ENCODE measurements at regions not wholly inside any gene's neighbourhood (a gene's known extent, or its start where the extent isn't known, plus 50 kb on each side); places are given as distances from the start of the nearest gene placed in this dataset.

- no peak for DNase-seq (ENCODE audit: low spot score in 2 of 2)
- Histone ChIP-seq H3K27me3 (no peaks in the 10 kb centered on the region), H3K36me3 (no peaks in the 10 kb centered on the region), H3K4me1 (no peaks in the 10 kb centered on the region), H3K27ac (no peak overlapping the region), H3K9me3 (peaks cover 0 to 34% (median 2%) of the 10 kb centered on the region in 4 donors), H3K4me3 (no peak overlapping the region)
- TF ChIP-seq POLR2A (IDR thresholded peaks at IDR 0.05) (no peak), CTCF (IDR thresholded peaks at IDR 0.05) (no peak), EP300 (IDR thresholded peaks at IDR 0.05) (no peak)
- WGBS, 2 donors, result 79 to 92% methylated on average over 2 of the region's 2 CpGs
Observed at GRCh38 chr6:104201557-104201956, 658.2 kb downstream of the HACE1 start.

- Histone ChIP-seq H3K36me3 (no peaks in the 10 kb centered on the region), H3K4me1 (no peaks in the 10 kb centered on the region), H3K27me3 (no peaks in the 10 kb centered on the region), H3K27ac (no peak overlapping the region), H3K4me3 (no peak overlapping the region), H3K9me3 (peaks cover 0 to 17% (median 0%) of the 10 kb centered on the region in 4 donors)
- TF ChIP-seq CTCF (IDR thresholded peaks at IDR 0.05) (no peak), POLR2A (IDR thresholded peaks at IDR 0.05) (no peak), EP300 (IDR thresholded peaks at IDR 0.05) (no peak)
- DNase-seq (ENCODE audit: low spot score in 2 of 2), result no peak
Observed at GRCh38 chr6:104187616-104188015, 672.1 kb downstream of the HACE1 start.

GRCh38 chr6:104186831-104187230 is 672.9 kb downstream of the HACE1 start:
- 82 to 83% methylated on average over 3 of the region's 3 CpGs for WGBS, 2 donors
- no peaks in the 10 kb centered on the region for H3K36me3 ChIP-seq
- H3K27me3 ChIP-seq, result no peaks in the 10 kb centered on the region
- peaks cover 0 to 15% (median 0%) of the 10 kb centered on the region in 4 donors for H3K9me3 ChIP-seq
- DNase-seq (ENCODE audit: low spot score in 2 of 2), result no peak
- H3K4me3 ChIP-seq, result no peak overlapping the region
- H3K27ac ChIP-seq, result no peak overlapping the region
- TF ChIP-seq EP300 (IDR thresholded peaks at IDR 0.05) (no peak), POLR2A (IDR thresholded peaks at IDR 0.05) (no peak), CTCF (IDR thresholded peaks at IDR 0.05) (no peak)
- no peaks in the 10 kb centered on the region for H3K4me1 ChIP-seq

- no peak for DNase-seq (ENCODE audit: low spot score in 2 of 2)
- Histone ChIP-seq H3K9me3 (no peaks in the 10 kb centered on the region), H3K27ac (no peak overlapping the region), H3K4me1 (no peaks in the 10 kb centered on the region), H3K36me3 (no peaks in the 10 kb centered on the region), H3K4me3 (no peak overlapping the region), H3K27me3 (no peaks in the 10 kb centered on the region)
- WGBS, 2 donors, result 83 to 87% methylated on average over 3 of the region's 3 CpGs
- TF ChIP-seq POLR2A (IDR thresholded peaks at IDR 0.05) (no peak), CTCF (IDR thresholded peaks at IDR 0.05) (no peak), EP300 (IDR thresholded peaks at IDR 0.05) (no peak)
Observed at GRCh38 chr6:104183816-104184435, 675.8 kb downstream of the HACE1 start.

GRCh38 chr6:104182811-104183210 is 676.9 kb downstream of the HACE1 start:
- Histone ChIP-seq H3K27ac (no peak overlapping the region), H3K36me3 (no peaks in the 10 kb centered on the region), H3K4me1 (no peaks in the 10 kb centered on the region), H3K4me3 (no peak overlapping the region), H3K27me3 (no peaks in the 10 kb centered on the region), H3K9me3 (no peaks in the 10 kb centered on the region)
- TF ChIP-seq CTCF (IDR thresholded peaks at IDR 0.05), result no peak
- no peak for TF ChIP-seq POLR2A (IDR thresholded peaks at IDR 0.05)
- no peak for TF ChIP-seq EP300 (IDR thresholded peaks at IDR 0.05)
- 63% methylated on average over 2 of the region's 2 CpGs for WGBS, 2 donors
- no peak for DNase-seq (ENCODE audit: low spot score in 2 of 2)

All from tibial nerve (tissue), 4 donors.